Trophoblast cell (in vitro differentiated cells and primary cell): ENCODE measurements at regions not wholly inside any gene's neighbourhood (a gene's known extent, or its start where the extent isn't known, plus 50 kb on each side); places are given as distances from the start of the nearest gene placed in this dataset.
A peak's percentile ranks its signal among the peaks of the same experiment; 100 is the strongest.

Experiments used
- DNase-seq, 2 donors: peaks; one replicate each; pipeline ENCODE4 v3.0.0-alpha.2; 2016
- H2AFZ ChIP-seq: 2 replicates; pipeline ENCODE4 v1.6.1; 2013; ENCODE audit warnings: low read length, moderate library complexity, mild to moderate bottlenecking; ENCODE audit not compliant: insufficient read depth, poor library complexity
- H2AK5ac ChIP-seq: 2 replicates; pipeline ENCODE4 v1.6.1; 2013; ENCODE audit warnings: mild to moderate bottlenecking, low read length
- H2BK120ac ChIP-seq: 2 replicates; pipeline ENCODE4 v1.6.1; 2013; ENCODE audit warnings: low read length, mild to moderate bottlenecking, moderate library complexity; ENCODE audit not compliant: insufficient read depth, poor library complexity
- H2BK12ac ChIP-seq: 2 replicates; pipeline ENCODE4 v1.6.1; 2013; ENCODE audit warnings: mild to moderate bottlenecking, low read length, moderate library complexity
- H2BK5ac ChIP-seq: 2 replicates; pipeline ENCODE4 v1.6.1; 2013; ENCODE audit warnings: low read length, low read depth, moderate library complexity, mild to moderate bottlenecking; ENCODE audit not compliant: poor library complexity
- H3K14ac ChIP-seq: 2 replicates; pipeline ENCODE4 v1.6.1; 2013; ENCODE audit warnings: mild to moderate bottlenecking, low read length
- H3K18ac ChIP-seq: 2 replicates; pipeline ENCODE4 v1.6.1; 2013; ENCODE audit warnings: mild to moderate bottlenecking, low read length
- H3K23ac ChIP-seq: 2 replicates; pipeline ENCODE4 v1.6.1; 2013; ENCODE audit warnings: low read length
- H3K27ac ChIP-seq: 2 replicates; pipeline ENCODE4 v1.5.1; 2013; ENCODE audit warnings: low read depth, mild to moderate bottlenecking, inconsistent platforms, low read length, moderate library complexity
- H3K27me3 ChIP-seq: 2 replicates; pipeline ENCODE4 v1.6.1; 2013; ENCODE audit warnings: inconsistent platforms, mild to moderate bottlenecking, low read length, moderate library complexity; ENCODE audit not compliant: insufficient read depth
- H3K36me3 ChIP-seq, 2 experiments: 1 replicate in 1 of 2; 2 replicates in 1 of 2; pipeline ENCODE4 v1.6.1; 2013; ENCODE audit warnings: low read length in 2 of 2, mild to moderate bottlenecking in 2 of 2, moderate library complexity in 1 of 2; ENCODE audit not compliant: insufficient read depth in 2 of 2, control insufficient read depth in 1 of 2
- H3K4ac ChIP-seq: 2 replicates; pipeline ENCODE4 v1.6.1; 2013; ENCODE audit warnings: low read depth, mild to moderate bottlenecking, low read length, moderate library complexity
- H3K4me1 ChIP-seq, 2 experiments: 1 replicate in 1 of 2; 2 replicates in 1 of 2; pipeline ENCODE4 v1.6.1; 2013; ENCODE audit warnings: low read length in 2 of 2, mild to moderate bottlenecking in 2 of 2, moderate library complexity in 1 of 2; ENCODE audit not compliant: insufficient read depth in 2 of 2, control insufficient read depth in 1 of 2
- H3K4me2 ChIP-seq: 2 replicates; pipeline ENCODE4 v1.6.1; 2013; ENCODE audit warnings: inconsistent platforms, mild to moderate bottlenecking, low read length, moderate library complexity
- H3K4me3 ChIP-seq: 2 replicates; pipeline ENCODE4 v1.5.1; 2013; ENCODE audit warnings: mild to moderate bottlenecking, low read depth, low read length, inconsistent platforms
- H3K79me1 ChIP-seq: one replicate; pipeline ENCODE4 v1.6.1; 2013; ENCODE audit warnings: low read length
- H3K79me2 ChIP-seq: 2 replicates; pipeline ENCODE4 v1.6.1; 2013; ENCODE audit warnings: low read length, mild to moderate bottlenecking; ENCODE audit not compliant: control insufficient read depth, insufficient read depth, poor library complexity
- H3K9ac ChIP-seq: 2 replicates; pipeline ENCODE4 v1.6.1; 2013; ENCODE audit warnings: mild to moderate bottlenecking, low read length
- H3K9me3 ChIP-seq: 2 replicates; pipeline ENCODE4 v1.6.1; 2013; ENCODE audit warnings: low read depth, mild to moderate bottlenecking, control low read depth, inconsistent platforms, low read length; ENCODE audit not compliant: insufficient read depth
- H4K12ac ChIP-seq: 2 replicates; pipeline ENCODE4 v1.6.1; 2013; ENCODE audit warnings: low read depth, mild to moderate bottlenecking, low read length, moderate library complexity
- H4K8ac ChIP-seq: 2 replicates; pipeline ENCODE4 v1.6.1; 2013; ENCODE audit warnings: low read depth, mild to moderate bottlenecking, low read length, moderate library complexity
- H4K91ac ChIP-seq: one replicate; pipeline ENCODE4 v1.6.1; 2013; ENCODE audit warnings: low read depth, mild to moderate bottlenecking, low read length, moderate library complexity
- WGBS: extraction: QIAGEN DNeasy Blood & Tissue Kit; methylation state at CpG from one replicate; pipeline ENCODE4 v1.1.7; 2013; ENCODE audit warnings: missing lambda C conversion rate; ENCODE audit not compliant: insufficient read length, insufficient coverage; ENCODE audit errors: extremely low coverage; 5-methylcytosine and 5-hydroxymethylcytosine counted together

- H3K79me1 ChIP-seq: no peaks in the 10 kb centered on the region
- H3K18ac ChIP-seq: no peak overlapping the region
- peaks cover 2% of the 10 kb centered on the region for H3K9me3 ChIP-seq
- H3K9ac ChIP-seq: no peak overlapping the region
- no peak overlapping the region for H2BK5ac ChIP-seq
- WGBS: no CpG with 5 or more reads among the region's 10 CpGs
- H4K12ac ChIP-seq: no peak overlapping the region
- H2BK120ac ChIP-seq: no peak overlapping the region
- no peak overlapping the region for H3K4ac ChIP-seq
- no peak overlapping the region for H4K8ac ChIP-seq
- no peaks in the 10 kb centered on the region for H3K27me3 ChIP-seq
- H3K23ac ChIP-seq: no peak overlapping the region
- no peaks in the 10 kb centered on the region for H3K36me3 ChIP-seq
- H3K14ac ChIP-seq: no peak overlapping the region
- H3K79me2 ChIP-seq: no peaks in the 10 kb centered on the region
- H2AFZ ChIP-seq: no peak overlapping the region
- peaks cover 7 to 8% of the 10 kb centered on the region in 2 experiments for H3K4me1 ChIP-seq
- no peak overlapping the region for H2BK12ac ChIP-seq
- no peak overlapping the region for H2AK5ac ChIP-seq
- H3K4me2 ChIP-seq: no peak overlapping the region
- H4K91ac ChIP-seq: no peak overlapping the region
- no peak overlapping the region for H3K27ac ChIP-seq
- H3K4me3 ChIP-seq: no peak overlapping the region
- DNase-seq: no peak
These were observed 394.0 kb downstream of the NPHP4 start for GRCh38 chr1:5597991-5598823.

GRCh38 chr1:5597171-5597850 is 394.9 kb downstream of the NPHP4 start:
- Histone ChIP-seq H2BK120ac (no peak overlapping the region), H4K12ac (no peak overlapping the region), H3K4me3 (no peak overlapping the region), H4K8ac (no peak overlapping the region), H3K4me1 (peaks cover 7 to 8% of the 10 kb centered on the region in 2 experiments), H3K36me3 (no peaks in the 10 kb centered on the region), H4K91ac (no peak overlapping the region), H3K79me1 (no peaks in the 10 kb centered on the region), H3K14ac (no peak overlapping the region), H3K27ac (no peak overlapping the region), H2BK5ac (no peak overlapping the region), H3K4ac (no peak overlapping the region), H2BK12ac (no peak overlapping the region), H3K27me3 (no peaks in the 10 kb centered on the region), H3K9ac (no peak overlapping the region), H3K18ac (no peak overlapping the region), H2AFZ (no peak overlapping the region), H3K9me3 (peaks cover 4% of the 10 kb centered on the region), H3K4me2 (no peak overlapping the region), H2AK5ac (no peak overlapping the region), H3K79me2 (no peaks in the 10 kb centered on the region), H3K23ac (no peak overlapping the region)
- WGBS: no CpG with 5 or more reads among the region's 13 CpGs
- peak in 1 of 2 donors; percentile 2 for DNase-seq

- Histone ChIP-seq H3K27me3 (no peaks in the 10 kb centered on the region), H3K79me1 (no peaks in the 10 kb centered on the region), H3K79me2 (no peaks in the 10 kb centered on the region), H3K4ac (no peak overlapping the region), H3K14ac (no peak overlapping the region), H3K9me3 (peaks cover 4% of the 10 kb centered on the region), H3K36me3 (no peaks in the 10 kb centered on the region), H3K23ac (no peak overlapping the region), H3K4me1 (peaks cover 7 to 8% of the 10 kb centered on the region in 2 experiments), H4K8ac (no peak overlapping the region), H3K9ac (no peak overlapping the region), H2AFZ (no peak overlapping the region), H4K91ac (no peak overlapping the region), H3K18ac (no peak overlapping the region), H3K27ac (no peak overlapping the region), H3K4me3 (no peak overlapping the region), H3K4me2 (no peak overlapping the region), H2BK12ac (no peak overlapping the region), H2AK5ac (no peak overlapping the region), H2BK5ac (no peak overlapping the region), H2BK120ac (no peak overlapping the region), H4K12ac (no peak overlapping the region)
- WGBS: no CpG with 5 or more reads among the region's 8 CpGs
- no peak for DNase-seq
These were observed 395.6 kb downstream of the NPHP4 start for GRCh38 chr1:5596651-5597050.

GRCh38 chr1:5595531-5596170 is 396.6 kb downstream of the NPHP4 start:
- WGBS: no CpG with 5 or more reads among the region's 17 CpGs
- Histone ChIP-seq H3K4me2 (no peak overlapping the region), H4K8ac (no peak overlapping the region)

More at GRCh38 chr1:5595531-5596170, 396.6 kb downstream of the NPHP4 start:
- no peak overlapping the region for H3K4me3 ChIP-seq
- no peak overlapping the region for H2BK12ac ChIP-seq
- no peak overlapping the region for H4K91ac ChIP-seq
- no peaks in the 10 kb centered on the region for H3K79me2 ChIP-seq
- H2AFZ ChIP-seq: no peak overlapping the region
- H3K18ac ChIP-seq: no peak overlapping the region
- no peak overlapping the region for H2BK120ac ChIP-seq
- no peak for DNase-seq
- H3K9me3 ChIP-seq: peaks cover 2% of the 10 kb centered on the region
- H3K4me1 ChIP-seq: peaks cover 7 to 8% of the 10 kb centered on the region in 2 experiments
- H3K79me1 ChIP-seq: no peaks in the 10 kb centered on the region
- no peak overlapping the region for H3K14ac ChIP-seq
- H3K27ac ChIP-seq: no peak overlapping the region
- H3K36me3 ChIP-seq: no peaks in the 10 kb centered on the region
- H4K12ac ChIP-seq: no peak overlapping the region
- H2BK5ac ChIP-seq: no peak overlapping the region
- H3K9ac ChIP-seq: no peak overlapping the region
- no peak overlapping the region for H3K4ac ChIP-seq
- no peak overlapping the region for H2AK5ac ChIP-seq
- H3K23ac ChIP-seq: no peak overlapping the region
- H3K27me3 ChIP-seq: no peaks in the 10 kb centered on the region
